HUES6 (cell line): ENCODE measurements at regions not wholly inside any gene's neighbourhood (a gene's known extent, or its start where the extent isn't known, plus 50 kb on each side); places are given as distances from the start of the nearest gene placed in this dataset.
"Not testable (repeated sequence)": the region's sequence is repeated elsewhere in the genome, so short reads cannot be mapped to it uniquely, and the experiment has no call there.

Experiments used
- H3K27ac ChIP-seq: 2 replicates; pipeline ENCODE4 v1.7.0; 2013; ENCODE audit warnings: low read depth, mild to moderate bottlenecking, low read length, inconsistent platforms
- H3K27me3 ChIP-seq: 2 replicates; pipeline ENCODE4 v1.6.1; 2013; ENCODE audit warnings: low read length; ENCODE audit not compliant: control insufficient read depth, insufficient read depth
- H3K36me3 ChIP-seq: 2 replicates; pipeline ENCODE4 v1.6.1; 2013; ENCODE audit warnings: low read length; ENCODE audit not compliant: control insufficient read depth, insufficient read depth
- H3K4me1 ChIP-seq: 2 replicates; pipeline ENCODE4 v1.6.1; 2013; ENCODE audit warnings: low read length; ENCODE audit not compliant: control insufficient read depth, insufficient read depth
- H3K4me3 ChIP-seq: 2 replicates; pipeline ENCODE4 v1.5.1; 2013; ENCODE audit warnings: low read depth, low read length
- H3K9ac ChIP-seq: one replicate; pipeline ENCODE4 v1.6.1; 2013; ENCODE audit warnings: mild to moderate bottlenecking, low read length
- H3K9me3 ChIP-seq: 2 replicates; pipeline ENCODE4 v1.6.1; 2013; ENCODE audit warnings: low read depth, low read length; ENCODE audit not compliant: control insufficient read depth, insufficient read depth

- Histone ChIP-seq H3K4me1 (peaks cover 7% of the 10 kb centered on the region; the same call in 1 of the 2 replicates), H3K9ac (no peak overlapping the region), H3K36me3 (no peaks in the 10 kb centered on the region), H3K27ac (no peak overlapping the region), H3K27me3 (no peaks in the 10 kb centered on the region), H3K4me3 (no peak overlapping the region), H3K9me3 (no peaks in the 10 kb centered on the region)
These were observed 1538.9 kb upstream of the RAG2 start for GRCh38 chr11:38136887-38137286.

- Histone ChIP-seq H3K9me3 (no peaks in the 10 kb centered on the region), H3K9ac (no peak overlapping the region), H3K4me1 (peaks cover 12% of the 10 kb centered on the region), H3K4me3 (no peak overlapping the region), H3K27me3 (no peaks in the 10 kb centered on the region), H3K27ac (no peak overlapping the region), H3K36me3 (no peaks in the 10 kb centered on the region)
These were observed 1533.5 kb upstream of the RAG2 start for GRCh38 chr11:38131535-38131934.

GRCh38 chr11:38130976-38131375, 1532.9 kb upstream of the RAG2 start:
- H3K27ac ChIP-seq = peak overlapping the region; percentile 58; the same call in 1 of the 2 replicates

GRCh38 chr11:38130514-38130913, 1532.5 kb upstream of the RAG2 start:
- H3K9ac ChIP-seq = no peak overlapping the region
- H3K9me3 ChIP-seq = no peaks in the 10 kb centered on the region
- no peaks in the 10 kb centered on the region for H3K27me3 ChIP-seq
- H3K4me1 ChIP-seq = peaks cover 11% of the 10 kb centered on the region
- peak overlapping the region; percentile 58; the same call in 1 of the 2 replicates for H3K27ac ChIP-seq
- no peak overlapping the region for H3K4me3 ChIP-seq
- H3K36me3 ChIP-seq = no peaks in the 10 kb centered on the region

More at GRCh38 chr11:38130976-38131375, 1532.9 kb upstream of the RAG2 start:
- no peak overlapping the region for H3K9ac ChIP-seq
- H3K36me3 ChIP-seq = no peaks in the 10 kb centered on the region
- H3K27me3 ChIP-seq = no peaks in the 10 kb centered on the region
- no peak overlapping the region for H3K4me3 ChIP-seq
- H3K9me3 ChIP-seq = no peaks in the 10 kb centered on the region
- H3K4me1 ChIP-seq = peaks cover 11% of the 10 kb centered on the region

GRCh38 chr11:38123673-38124072, 1525.6 kb upstream of the RAG2 start:
- H3K27ac ChIP-seq = no peak overlapping the region
- no peaks in the 10 kb centered on the region; the same call in 1 of the 2 replicates for H3K4me1 ChIP-seq
- H3K4me3 ChIP-seq = no peak overlapping the region
- H3K9me3 ChIP-seq = no peaks in the 10 kb centered on the region
- no peaks in the 10 kb centered on the region for H3K27me3 ChIP-seq
- no peaks in the 10 kb centered on the region for H3K36me3 ChIP-seq
- no peak overlapping the region for H3K9ac ChIP-seq

- not testable (repeated sequence) for H3K9ac ChIP-seq, H3K4me3 ChIP-seq, H3K4me1 ChIP-seq, H3K27me3 ChIP-seq, H3K36me3 ChIP-seq, H3K27ac ChIP-seq
- H3K9me3 ChIP-seq = peaks cover 16% of the 10 kb centered on the region
These were observed 1518.6 kb upstream of the RAG2 start for GRCh38 chr11:38116616-38117015.

GRCh38 chr11:38115381-38115780, 1517.3 kb upstream of the RAG2 start:
- H3K27ac ChIP-seq, H3K4me1 ChIP-seq, H3K4me3 ChIP-seq, H3K9ac ChIP-seq, H3K27me3 ChIP-seq, H3K36me3 ChIP-seq: not testable (repeated sequence)
- peaks cover 16% of the 10 kb centered on the region for H3K9me3 ChIP-seq

- Histone ChIP-seq H3K9ac (no peak overlapping the region), H3K4me1 (peaks cover 7% of the 10 kb centered on the region; the same call in 1 of the 2 replicates), H3K4me3 (no peak overlapping the region), H3K27ac (no peak overlapping the region), H3K36me3 (no peaks in the 10 kb centered on the region), H3K9me3 (peaks cover 11% of the 10 kb centered on the region), H3K27me3 (no peaks in the 10 kb centered on the region)
These were observed 1502.9 kb upstream of the RAG2 start for GRCh38 chr11:38100836-38101462.

- Histone ChIP-seq H3K27ac (no peak overlapping the region), H3K4me3 (no peak overlapping the region), H3K9me3 (peaks cover 20% of the 10 kb centered on the region), H3K27me3 (no peaks in the 10 kb centered on the region), H3K36me3 (no peaks in the 10 kb centered on the region), H3K4me1 (no peaks in the 10 kb centered on the region), H3K9ac (no peak overlapping the region)
These were observed 1497.2 kb upstream of the RAG2 start for GRCh38 chr11:38095268-38095667.

GRCh38 chr11:38089726-38090125, 1491.7 kb upstream of the RAG2 start:
- H3K4me3 ChIP-seq = no peak overlapping the region
- H3K36me3 ChIP-seq = no peaks in the 10 kb centered on the region
- peaks cover 21% of the 10 kb centered on the region for H3K9me3 ChIP-seq
- no peak overlapping the region for H3K27ac ChIP-seq
- no peaks in the 10 kb centered on the region for H3K4me1 ChIP-seq
- no peaks in the 10 kb centered on the region for H3K27me3 ChIP-seq
- no peak overlapping the region for H3K9ac ChIP-seq

- Histone ChIP-seq H3K27ac (no peak overlapping the region), H3K4me1 (no peaks in the 10 kb centered on the region), H3K36me3 (no peaks in the 10 kb centered on the region), H3K4me3 (no peak overlapping the region), H3K9me3 (no peaks in the 10 kb centered on the region), H3K9ac (no peak overlapping the region), H3K27me3 (no peaks in the 10 kb centered on the region)
These were observed 1462.9 kb upstream of the RAG2 start for GRCh38 chr11:38060920-38061319.
